ENCODE measurements at regions not wholly inside any gene's neighbourhood (a gene's known extent, or its start where the extent isn't known, plus 50 kb on each side); places are given as distances from the start of the nearest gene placed in this dataset.

GRCh38 chr10:3494838-3495230 is 290.2 kb downstream of the KLF6 start:
- no peak for DNase-seq (ENCODE audit: extremely low spot score in 2 of 2)
- no peaks in the 10 kb centered on the region for H3K4me1 ChIP-seq
- no peaks in the 10 kb centered on the region for H3K36me3 ChIP-seq
- TF ChIP-seq POLR2A (IDR thresholded peaks at IDR 0.05) = no peak
- no peak for TF ChIP-seq POLR2AphosphoS5 (IDR thresholded peaks at IDR 0.05; ENCODE audit: insufficient read depth in 1 of 2, low read depth in 1 of 2)
- no peak for TF ChIP-seq CTCF (IDR thresholded peaks at IDR 0.05)
- H3K4me3 ChIP-seq = peak overlapping the region; percentile 13 to 15
- peak overlapping the region; percentile 77 for H3K27ac ChIP-seq
- no peaks in the 10 kb centered on the region for H3K9me3 ChIP-seq
- intact Hi-C loops (cut with DNase I) = no loop called here
- H3K27me3 ChIP-seq = no peaks in the 10 kb centered on the region

DNA sequence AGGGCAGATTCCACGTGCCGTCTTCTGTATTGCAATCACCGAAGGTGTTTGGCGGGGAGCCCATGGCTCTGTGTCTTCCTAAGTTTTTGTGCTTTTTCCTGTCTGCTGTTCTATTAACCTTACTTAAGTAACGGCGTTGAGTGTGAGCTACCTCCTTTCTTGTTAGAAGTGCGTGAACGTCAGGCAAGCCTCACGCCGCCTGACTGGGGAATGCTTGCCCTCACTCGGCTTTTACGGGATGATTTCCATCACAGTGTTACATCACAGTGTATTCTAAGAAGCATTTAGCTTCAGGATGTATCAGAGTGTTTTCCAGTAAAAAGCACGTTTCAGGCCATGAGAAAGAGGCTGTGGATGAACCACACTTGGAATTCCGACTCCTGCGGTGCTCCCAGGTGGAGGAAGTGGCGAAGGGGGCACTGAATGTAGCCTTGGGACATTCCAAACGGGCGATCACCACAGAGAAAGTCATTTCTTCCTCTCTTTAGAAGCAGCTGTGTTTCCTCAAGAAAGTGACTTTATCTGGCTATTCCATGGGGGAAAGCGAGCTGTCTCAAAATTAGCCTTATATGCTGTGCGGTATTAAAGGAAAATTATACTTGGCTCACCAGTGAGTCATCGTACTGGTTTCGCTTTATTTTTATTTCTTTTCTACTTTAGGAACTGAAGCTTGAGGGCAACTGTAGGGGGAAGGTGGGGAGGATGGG is 290.7 kb downstream of the KLF6 start:
- intact Hi-C loops (cut with DNase I) = no loop called here
- DNase-seq (ENCODE audit: extremely low spot score in 2 of 2) = no peak
- no peak for TF ChIP-seq CTCF (IDR thresholded peaks at IDR 0.05)
- no peak for TF ChIP-seq POLR2AphosphoS5 (IDR thresholded peaks at IDR 0.05; ENCODE audit: insufficient read depth in 1 of 2, low read depth in 1 of 2)
- no peak for TF ChIP-seq POLR2A (IDR thresholded peaks at IDR 0.05)
- Histone ChIP-seq H3K4me3 (peak overlapping the region; percentile 13 to 15), H3K27me3 (no peaks in the 10 kb centered on the region), H3K4me1 (no peaks in the 10 kb centered on the region), H3K9me3 (no peaks in the 10 kb centered on the region), H3K27ac (peak overlapping the region; percentile 77), H3K36me3 (no peaks in the 10 kb centered on the region)

DNA sequence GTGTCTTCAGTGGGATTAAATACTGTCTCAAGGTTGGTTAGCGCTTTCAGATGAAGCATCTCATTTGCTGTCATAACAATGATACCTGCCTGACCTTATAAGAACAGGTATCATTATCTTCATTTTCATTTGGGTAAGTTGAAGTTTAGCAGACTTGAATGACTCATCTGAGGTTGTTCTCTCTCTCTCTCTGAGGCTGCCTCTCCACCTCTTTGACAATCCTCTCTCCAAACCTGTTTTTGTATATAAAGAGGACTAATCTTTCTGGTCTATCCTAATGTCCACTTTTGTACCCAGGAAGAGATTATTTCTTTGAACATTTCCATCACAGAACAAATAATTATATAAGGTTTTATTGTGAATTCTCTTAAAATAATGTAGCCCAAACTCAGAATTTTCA is 291.4 kb downstream of the KLF6 start:
- H3K27me3 ChIP-seq = no peaks in the 10 kb centered on the region
- no peak for DNase-seq (ENCODE audit: extremely low spot score in 2 of 2)
- H3K4me3 ChIP-seq = no peak overlapping the region
- intact Hi-C loops (cut with DNase I) = no loop called here
- peak in 1 of 2 donors; percentile 31 for TF ChIP-seq POLR2AphosphoS5 (IDR thresholded peaks at IDR 0.05; ENCODE audit: insufficient read depth in 1 of 2, low read depth in 1 of 2)
- no peak for TF ChIP-seq POLR2A (IDR thresholded peaks at IDR 0.05)
- TF ChIP-seq CTCF (IDR thresholded peaks at IDR 0.05) = no peak
- no peaks in the 10 kb centered on the region for H3K36me3 ChIP-seq
- no peaks in the 10 kb centered on the region for H3K9me3 ChIP-seq
- no peaks in the 10 kb centered on the region for H3K4me1 ChIP-seq
- H3K27ac ChIP-seq = peak overlapping the region; percentile 77

- Histone ChIP-seq H3K27me3 (no peaks in the 10 kb centered on the region), H3K4me1 (no peaks in the 10 kb centered on the region), H3K36me3 (no peaks in the 10 kb centered on the region), H3K4me3 (no peak overlapping the region), H3K27ac (no peak overlapping the region), H3K9me3 (no peaks in the 10 kb centered on the region)
- DNase-seq (ENCODE audit: extremely low spot score in 2 of 2) = no peak
- TF ChIP-seq POLR2A (IDR thresholded peaks at IDR 0.05) (no peak), POLR2AphosphoS5 (IDR thresholded peaks at IDR 0.05; ENCODE audit: insufficient read depth in 1 of 2, low read depth in 1 of 2) (no peak), CTCF (IDR thresholded peaks at IDR 0.05) (no peak)
- intact Hi-C loops (cut with DNase I) = no loop called here
Measured at GRCh38 chr10:3491571-3491970, 293.4 kb downstream of the KLF6 start.

- H3K9me3 ChIP-seq = no peaks in the 10 kb centered on the region
- no peak for TF ChIP-seq POLR2A (IDR thresholded peaks at IDR 0.05)
- no peak for TF ChIP-seq CTCF (IDR thresholded peaks at IDR 0.05)
- no peak for TF ChIP-seq POLR2AphosphoS5 (IDR thresholded peaks at IDR 0.05; ENCODE audit: insufficient read depth in 1 of 2, low read depth in 1 of 2)
- H3K27me3 ChIP-seq = no peaks in the 10 kb centered on the region
- no peaks in the 10 kb centered on the region for H3K36me3 ChIP-seq
- no peak overlapping the region for H3K4me3 ChIP-seq
- DNase-seq (ENCODE audit: extremely low spot score in 2 of 2) = no peak
- no peak overlapping the region for H3K27ac ChIP-seq
- H3K4me1 ChIP-seq = peaks cover 22% of the 10 kb centered on the region
- intact Hi-C loops (cut with DNase I) = no loop called here
Measured at GRCh38 chr10:3487228-3487627, 297.8 kb downstream of the KLF6 start.

All from vagina (tissue), 2 donors.